Ascending aorta (tissue), 2 donors: ENCODE measurements at regions not wholly inside any gene's neighbourhood (a gene's known extent, or its start where the extent isn't known, plus 50 kb on each side); places are given as distances from the start of the nearest gene placed in this dataset.
"Not testable (repeated sequence)": the region's sequence is repeated elsewhere in the genome, so short reads cannot be mapped to it uniquely, and the experiment has no call there.

Experiments
- DNase-seq, 2 donors: peaks; one replicate each; pipeline ENCODE4 v3.0.0-alpha.2; 2019; ENCODE audit warnings: low spot score in 2 of 2
- H3K27ac ChIP-seq, 2 donors: fragments of 200-600 bp; sonication (generic); one replicate each; pipeline ENCODE4 v1.5.1; 2016 to 2017; ENCODE audit warnings: mild to moderate bottlenecking in 1 of 2
- H3K27me3 ChIP-seq: fragments of 200-600 bp; sonication (generic); one replicate; pipeline ENCODE4 v1.5.1; 2017
- H3K36me3 ChIP-seq, 2 donors: fragments of 200-600 bp; sonication (generic); one replicate each; pipeline ENCODE4 v1.5.1; 2016
- H3K4me1 ChIP-seq, 2 donors: fragments of 200-600 bp; sonication (generic); one replicate each; pipeline ENCODE4 v1.5.1; 2016 to 2017; ENCODE audit warnings: mild to moderate bottlenecking in 1 of 2
- H3K4me3 ChIP-seq, 2 donors: fragments of 200-600 bp; sonication (generic); one replicate each; pipeline ENCODE4 v1.5.1; 2016 to 2017; ENCODE audit warnings: mild to moderate bottlenecking in 1 of 2
- H3K9me3 ChIP-seq, 2 donors: fragments of 200-600 bp; sonication (generic); one replicate each; pipeline ENCODE4 v1.5.1; 2016
- CTCF ChIP-seq, 3 experiments: fragments of 200-600 bp in 2 of 3; fragments of 450-650 bp in 1 of 3; sonication (generic) in 2 of 3; IDR thresholded peaks; one replicate each; pipeline ENCODE4 v1.5.1; 2016 to 2019; ENCODE audit warnings: antibody characterized with exemption in 3 of 3, mild to moderate bottlenecking in 1 of 3, moderate library complexity in 1 of 3
- intact Hi-C: fragments of 100-400 bp; cut with DNase I; formaldehyde crosslinking; loops from one replicate; pipeline ENCODE4 v1.15.1; 2023

GRCh38 chr6:141976994-141977393 is 155.7 kb upstream of the GJE1 start:
- H3K27ac ChIP-seq = no peak overlapping the region
- no peak for DNase-seq
- no peak overlapping the region for H3K4me3 ChIP-seq
- H3K36me3 ChIP-seq = no peaks in the 10 kb centered on the region
- no peaks in the 10 kb centered on the region for H3K4me1 ChIP-seq
- no peaks in the 10 kb centered on the region for H3K9me3 ChIP-seq
- intact Hi-C loops = no loop called here
- no peaks in the 10 kb centered on the region for H3K27me3 ChIP-seq
- TF ChIP-seq CTCF (IDR thresholded peaks at IDR 0.05) = no peak

- H3K4me3 ChIP-seq, H3K27ac ChIP-seq, H3K9me3 ChIP-seq, H3K4me1 ChIP-seq, H3K27me3 ChIP-seq, DNase-seq, H3K36me3 ChIP-seq, intact Hi-C loops: not testable (repeated sequence)
Observed at GRCh38 chr6:141969768-141970415, 162.8 kb upstream of the GJE1 start.

GRCh38 chr6:141969201-141969600 is 163.5 kb upstream of the GJE1 start:
- H3K27me3 ChIP-seq = no peaks in the 10 kb centered on the region
- DNase-seq = no peak
- no peak for TF ChIP-seq CTCF (IDR thresholded peaks at IDR 0.05)
- no peak overlapping the region for H3K27ac ChIP-seq
- H3K4me1 ChIP-seq = no peaks in the 10 kb centered on the region
- H3K9me3 ChIP-seq = no peaks in the 10 kb centered on the region
- H3K36me3 ChIP-seq = no peaks in the 10 kb centered on the region
- no peak overlapping the region for H3K4me3 ChIP-seq
- intact Hi-C loops = no loop called here

- intact Hi-C loops = no loop called here
- Histone ChIP-seq H3K4me3 (no peak overlapping the region), H3K27me3 (no peaks in the 10 kb centered on the region), H3K27ac (no peak overlapping the region), H3K36me3 (no peaks in the 10 kb centered on the region), H3K9me3 (no peaks in the 10 kb centered on the region), H3K4me1 (no peaks in the 10 kb centered on the region)
- no peak for TF ChIP-seq CTCF (IDR thresholded peaks at IDR 0.05)
- DNase-seq = no peak
Observed at GRCh38 chr6:141968632-141969031, 164.1 kb upstream of the GJE1 start.

- TF ChIP-seq CTCF (IDR thresholded peaks at IDR 0.05) = no peak
- Histone ChIP-seq H3K4me3 (no peak overlapping the region), H3K4me1 (no peaks in the 10 kb centered on the region), H3K36me3 (no peaks in the 10 kb centered on the region), H3K9me3 (no peaks in the 10 kb centered on the region), H3K27me3 (no peaks in the 10 kb centered on the region), H3K27ac (no peak overlapping the region)
- intact Hi-C loops = no loop called here
- DNase-seq = no peak
Observed at GRCh38 chr6:141965016-141965545, 167.6 kb upstream of the GJE1 start.

GRCh38 chr6:141963543-141964295 is 169.0 kb upstream of the GJE1 start:
- Histone ChIP-seq H3K27me3 (no peaks in the 10 kb centered on the region), H3K4me1 (no peaks in the 10 kb centered on the region), H3K27ac (no peak overlapping the region), H3K36me3 (no peaks in the 10 kb centered on the region), H3K9me3 (no peaks in the 10 kb centered on the region), H3K4me3 (no peak overlapping the region)
- intact Hi-C loops = no loop called here
- no peak for DNase-seq
- TF ChIP-seq CTCF (IDR thresholded peaks at IDR 0.05) = no peak
